Endothelial cell of umbilical vein (primary cell): ENCODE measurements at regions not wholly inside any gene's neighbourhood (a gene's known extent, or its start where the extent isn't known, plus 50 kb on each side); places are given as distances from the start of the nearest gene placed in this dataset.

Experiments used
- BruUV-seq: library from RNA; stranded (reverse); fragments of 400-500 nt; replicated peaks from 2 replicates; lab custom pipeline; 2021; lab: Mats Ljungman, UMichigan
- CTCF ChIA-PET: fragments of 300-600, 350-600 bp; sonication (Branson Sonifier 250); formaldehyde crosslinking; loops from one replicate; lab custom pipeline; 2021; ENCODE audit warnings: antibody characterized with exemption, inconsistent platforms; lab: Charles Lee
- POLR2A ChIA-PET: fragments of 300-600, 350-600 bp; sonication (Branson Sonifier 250); formaldehyde crosslinking; loops from one replicate; lab custom pipeline; 2021; ENCODE audit warnings: antibody characterized with exemption, inconsistent platforms; lab: Charles Lee
- DNase-seq: peaks from one replicate; pipeline ENCODE4 v3.0.0-alpha.2; 2011; ENCODE audit warnings: low read depth, low spot score
- FAIRE-seq: peaks from 2 replicates; lab custom pipeline; 2011; peaks lifted over from hg19 to GRCh38; lab: Jason Lieb, UNC
- H2AFZ ChIP-seq: 2 replicates; pipeline ENCODE4 v1.6.0; 2012; ENCODE audit warnings: low read depth, low read length, control low read depth, inconsistent platforms
- H3K27ac ChIP-seq: 2 replicates; pipeline ENCODE4 v1.5.1; 2011; ENCODE audit warnings: low read depth, mild to moderate bottlenecking, control low read depth, low read length, moderate library complexity; ENCODE audit not compliant: insufficient read depth
- H3K27me3 ChIP-seq, 2 experiments: 2 replicates each; pipeline versions ENCODE4 v1.6.0 to v1.6.1; 2011; ENCODE audit warnings: low read length in 2 of 2, mixed read lengths in 1 of 2; ENCODE audit not compliant: control insufficient read depth in 2 of 2, insufficient read depth in 2 of 2
- H3K36me3 ChIP-seq, 2 experiments: 2 replicates in 1 of 2; 3 replicates in 1 of 2; pipeline ENCODE4 v1.5.1; 2011; ENCODE audit warnings: low read length in 2 of 2, mild to moderate bottlenecking in 1 of 2, moderate library complexity in 1 of 2; ENCODE audit not compliant: control insufficient read depth in 2 of 2, insufficient read depth in 2 of 2; ENCODE audit errors: extremely low read depth in 1 of 2
- H3K4me1 ChIP-seq: 3 replicates; pipeline ENCODE4 v1.5.1; 2011; ENCODE audit warnings: mild to moderate bottlenecking, low read length; ENCODE audit not compliant: control insufficient read depth, insufficient read depth; ENCODE audit errors: extremely low read depth
- H3K4me2 ChIP-seq: 2 replicates; pipeline ENCODE4 v1.6.1; 2011; ENCODE audit warnings: low read length, control low read depth, mixed read lengths; ENCODE audit not compliant: insufficient read depth
- H3K4me3 ChIP-seq, 3 experiments: fragments of 200-600 bp in 1 of 3; sonication (generic), shearing (Covaris generic) in 1 of 3; replicated peaks in 1 of 3; 2 replicates each; pipeline ENCODE4 v1.5.1; 2011 to 2016; ENCODE audit warnings: control low read depth in 3 of 3, low read length in 3 of 3, mild to moderate bottlenecking in 2 of 3, inconsistent platforms in 1 of 3, low read depth in 1 of 3, moderate library complexity in 1 of 3; ENCODE audit not compliant: insufficient read depth in 1 of 3
- H3K79me2 ChIP-seq: 2 replicates; pipeline ENCODE4 v1.6.0; 2012; ENCODE audit warnings: low read length, inconsistent platforms; ENCODE audit not compliant: control insufficient read depth, insufficient read depth
- H3K9ac ChIP-seq: replicated peaks from 2 replicates; pipeline ENCODE3; 2011; ENCODE audit warnings: low read length, control low read depth; ENCODE audit not compliant: insufficient read depth; ENCODE audit errors: extremely low read depth
- H3K9me1 ChIP-seq: replicated peaks from 3 replicates; pipeline ENCODE4 v1.6.0; 2011; ENCODE audit warnings: mild to moderate bottlenecking, low read length; ENCODE audit not compliant: control insufficient read depth, insufficient read depth; ENCODE audit errors: extremely low read depth
- H3K9me3 ChIP-seq: replicated peaks from 2 replicates; pipeline ENCODE4 v1.5.1; 2012; ENCODE audit warnings: low read length, inconsistent platforms; ENCODE audit not compliant: control insufficient read depth, insufficient read depth
- H4K20me1 ChIP-seq: replicated peaks from 2 replicates; pipeline ENCODE3; 2011; ENCODE audit warnings: mild to moderate bottlenecking, low read length; ENCODE audit not compliant: control insufficient read depth, insufficient read depth; ENCODE audit errors: extremely low read depth
- EZH2 ChIP-seq: IDR thresholded peaks from 2 replicates; pipeline ENCODE4 v1.6.1; 2012; ENCODE audit warnings: borderline replicate concordance, low read depth, mild to moderate bottlenecking, moderate library complexity, low read length, inconsistent platforms; ENCODE audit not compliant: severe bottlenecking
- FOS ChIP-seq: IDR thresholded peaks from 2 replicates; pipeline ENCODE4 v1.6.1; 2011; ENCODE audit warnings: mild to moderate bottlenecking, low read length, moderate library complexity, borderline replicate concordance; ENCODE audit not compliant: insufficient read depth
- GATA2 ChIP-seq: IDR thresholded peaks from 2 replicates; pipeline ENCODE4 v1.7.0; 2011; ENCODE audit warnings: low read depth, mild to moderate bottlenecking, moderate library complexity, mixed read lengths, low read length; ENCODE audit not compliant: insufficient read length, insufficient read depth
- JUN ChIP-seq: IDR thresholded peaks from 2 replicates; pipeline ENCODE4 v1.6.1; 2011; ENCODE audit warnings: borderline replicate concordance, low read depth; ENCODE audit not compliant: insufficient read length, insufficient read depth
- MAX ChIP-seq: IDR thresholded peaks from 2 replicates; pipeline ENCODE4 v1.6.1; 2011; ENCODE audit not compliant: insufficient read depth, insufficient read length
- MYC ChIP-seq: IDR thresholded peaks from one replicate; pipeline ENCODE4 v1.6.1; 2011; ENCODE audit warnings: mild to moderate bottlenecking, low read depth, low read length
- POLR2A ChIP-seq: IDR thresholded peaks from 2 replicates; pipeline ENCODE4 v1.6.1; 2012; ENCODE audit warnings: low read depth, mild to moderate bottlenecking, control low read depth, low read length
- POLR2AphosphoS5 ChIP-seq: IDR thresholded peaks from 2 replicates; pipeline ENCODE4 v1.6.1; 2012; ENCODE audit warnings: low read depth, mild to moderate bottlenecking, control low read depth, low read length, moderate library complexity; ENCODE audit not compliant: insufficient read depth
- dilution Hi-C: fragments of 300-500 bp; cut with MboI; formaldehyde crosslinking; loops from one replicate; pipeline ENCODE4 v1.15.0; 2019; ENCODE audit warnings: low sequenced_read_pairs; ENCODE audit not compliant: extremely low pct_ligation_motif_present
- intact Hi-C: fragments of 100-400 bp; cut with micrococcal nuclease; formaldehyde crosslinking; loops from one replicate; pipeline ENCODE4 v1.10.0; 2022
- TF ChIP-seq, protein P1 (sequence below), 2 donors: IDR thresholded peaks; 1 replicate in 1 of 2; 2 replicates in 1 of 2; pipeline ENCODE4 v1.5.1; 2011; ENCODE audit warnings: low read length in 2 of 2, mild to moderate bottlenecking in 2 of 2, moderate library complexity in 2 of 2, control low read depth in 1 of 2, inconsistent platforms in 1 of 2, low read depth in 1 of 2; ENCODE audit not compliant: insufficient read depth in 1 of 2; ENCODE audit errors: extremely low read depth in 1 of 2

GRCh38 chr10:121240556-121240955 is 357.7 kb downstream of the FGFR2 start:
- no TSS peak for BruUV-seq
- no peaks in the 10 kb centered on the region for H3K36me3 ChIP-seq
- POLR2A ChIA-PET = no interaction called here
- TF ChIP-seq EZH2 (no peak), MAX (no peak), JUN (no peak), POLR2AphosphoS5 (no peak), MYC (no peak), GATA2 (no peak), FOS (no peak), POLR2A (no peak)
- TF ChIP-seq, protein P1, sequence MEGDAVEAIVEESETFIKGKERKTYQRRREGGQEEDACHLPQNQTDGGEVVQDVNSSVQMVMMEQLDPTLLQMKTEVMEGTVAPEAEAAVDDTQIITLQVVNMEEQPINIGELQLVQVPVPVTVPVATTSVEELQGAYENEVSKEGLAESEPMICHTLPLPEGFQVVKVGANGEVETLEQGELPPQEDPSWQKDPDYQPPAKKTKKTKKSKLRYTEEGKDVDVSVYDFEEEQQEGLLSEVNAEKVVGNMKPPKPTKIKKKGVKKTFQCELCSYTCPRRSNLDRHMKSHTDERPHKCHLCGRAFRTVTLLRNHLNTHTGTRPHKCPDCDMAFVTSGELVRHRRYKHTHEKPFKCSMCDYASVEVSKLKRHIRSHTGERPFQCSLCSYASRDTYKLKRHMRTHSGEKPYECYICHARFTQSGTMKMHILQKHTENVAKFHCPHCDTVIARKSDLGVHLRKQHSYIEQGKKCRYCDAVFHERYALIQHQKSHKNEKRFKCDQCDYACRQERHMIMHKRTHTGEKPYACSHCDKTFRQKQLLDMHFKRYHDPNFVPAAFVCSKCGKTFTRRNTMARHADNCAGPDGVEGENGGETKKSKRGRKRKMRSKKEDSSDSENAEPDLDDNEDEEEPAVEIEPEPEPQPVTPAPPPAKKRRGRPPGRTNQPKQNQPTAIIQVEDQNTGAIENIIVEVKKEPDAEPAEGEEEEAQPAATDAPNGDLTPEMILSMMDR (IDR thresholded peaks at IDR 0.05; ENCODE audit: extremely low read depth in 1 of 2, insufficient read depth in 1 of 2, low read depth in 1 of 2, low read length in 2 of 2) = no peak
- H3K27me3 ChIP-seq = no peaks in the 10 kb centered on the region
- FAIRE-seq = no peak
- no peaks in the 10 kb centered on the region for H4K20me1 ChIP-seq
- no peak overlapping the region for H3K9ac ChIP-seq
- DNase-seq = no peak
- H3K27ac ChIP-seq = no peak overlapping the region
- H3K9me3 ChIP-seq = no peaks in the 10 kb centered on the region
- intact Hi-C loops = no loop called here
- CTCF ChIA-PET = no interaction called here
- H3K4me1 ChIP-seq = no peaks in the 10 kb centered on the region
- H3K79me2 ChIP-seq = no peaks in the 10 kb centered on the region
- H3K9me1 ChIP-seq = no peaks in the 10 kb centered on the region
- H3K4me3 ChIP-seq = no peak overlapping the region
- dilution Hi-C loops = no loop called here
- no peak overlapping the region for H3K4me2 ChIP-seq
- H2AFZ ChIP-seq = no peak overlapping the region
